Neural cell (in vitro differentiated cells): ENCODE measurements at regions not wholly inside any gene's neighbourhood (a gene's known extent, or its start where the extent isn't known, plus 50 kb on each side); places are given as distances from the start of the nearest gene placed in this dataset.

ENCODE experiments used
- CTCF ChIP-seq: fragments of 450-650 bp; IDR thresholded peaks from 2 replicates; pipeline ENCODE4 v1.5.1; 2014; ENCODE audit warnings: antibody characterized with exemption, mild to moderate bottlenecking, moderate library complexity; ENCODE audit not compliant: poor library complexity, severe bottlenecking
- EP300 ChIP-seq: fragments of 450-650 bp; conservative IDR thresholded peaks from 2 replicates; pipeline ENCODE4 v1.6.1; 2014; ENCODE audit warnings: antibody characterized with exemption, mild to moderate bottlenecking, moderate library complexity; ENCODE audit not compliant: poor library complexity, severe bottlenecking
- EZH2 ChIP-seq: fragments of 200-600, 300-800 bp; shearing (Covaris generic), sonication (generic); IDR thresholded peaks from 2 replicates; pipeline ENCODE4 v1.6.1; 2014; ENCODE audit warnings: antibody characterized with exemption, low read length, borderline replicate concordance, mild to moderate bottlenecking; ENCODE audit not compliant: insufficient read depth, poor library complexity, severe bottlenecking
- POLR2AphosphoS5 ChIP-seq: IDR thresholded peaks from 2 replicates; pipeline ENCODE4 v1.6.1; 2012
- RAD21 ChIP-seq: fragments of 450-650 bp; conservative IDR thresholded peaks from 2 replicates; pipeline ENCODE4 v1.6.1; 2014; ENCODE audit warnings: antibody characterized with exemption, mild to moderate bottlenecking, moderate library complexity
- REST ChIP-seq: IDR thresholded peaks from 2 replicates; pipeline ENCODE4 v1.6.1; 2012; ENCODE audit warnings: borderline replicate concordance
- SMC3 ChIP-seq: fragments of 450-650 bp; conservative IDR thresholded peaks from 2 replicates; pipeline ENCODE4 v1.6.1; 2014; ENCODE audit warnings: antibody characterized with exemption, mild to moderate bottlenecking, moderate library complexity; ENCODE audit not compliant: poor library complexity
- TAF1 ChIP-seq: IDR thresholded peaks from 2 replicates; pipeline ENCODE4 v1.6.1; 2012; ENCODE audit warnings: low read depth

GRCh38 chr5:23419115-23419514 is 88.3 kb upstream of the PRDM9 start:
- TF ChIP-seq EP300, result no peak
- no peak for TF ChIP-seq CTCF
- no peak for TF ChIP-seq REST
- no peak for TF ChIP-seq POLR2AphosphoS5
- TF ChIP-seq SMC3, result no peak
- no peak for TF ChIP-seq EZH2
- no peak for TF ChIP-seq RAD21
- TF ChIP-seq TAF1, result no peak
